A673 (cell line): ENCODE measurements at regions not wholly inside any gene's neighbourhood (a gene's known extent, or its start where the extent isn't known, plus 50 kb on each side); places are given as distances from the start of the nearest gene placed in this dataset.

ENCODE experiments used
- CTCF ChIP-seq: fragments of 300-800, 200-600 bp; sonication (generic); conservative IDR thresholded peaks from 2 replicates; pipeline ENCODE4 v1.5.1; 2017; ENCODE audit warnings: low read depth, mild to moderate bottlenecking, antibody characterized with exemption, low read length, moderate library complexity, mixed read lengths
- EZH2 ChIP-seq: fragments of 200-600 bp; sonication (generic); IDR thresholded peaks from 2 replicates; pipeline ENCODE4 v1.6.1; 2017; ENCODE audit warnings: borderline replicate concordance, low read depth, mild to moderate bottlenecking, mixed read lengths, antibody characterized with exemption, low read length; ENCODE audit not compliant: poor library complexity, severe bottlenecking

DNA sequence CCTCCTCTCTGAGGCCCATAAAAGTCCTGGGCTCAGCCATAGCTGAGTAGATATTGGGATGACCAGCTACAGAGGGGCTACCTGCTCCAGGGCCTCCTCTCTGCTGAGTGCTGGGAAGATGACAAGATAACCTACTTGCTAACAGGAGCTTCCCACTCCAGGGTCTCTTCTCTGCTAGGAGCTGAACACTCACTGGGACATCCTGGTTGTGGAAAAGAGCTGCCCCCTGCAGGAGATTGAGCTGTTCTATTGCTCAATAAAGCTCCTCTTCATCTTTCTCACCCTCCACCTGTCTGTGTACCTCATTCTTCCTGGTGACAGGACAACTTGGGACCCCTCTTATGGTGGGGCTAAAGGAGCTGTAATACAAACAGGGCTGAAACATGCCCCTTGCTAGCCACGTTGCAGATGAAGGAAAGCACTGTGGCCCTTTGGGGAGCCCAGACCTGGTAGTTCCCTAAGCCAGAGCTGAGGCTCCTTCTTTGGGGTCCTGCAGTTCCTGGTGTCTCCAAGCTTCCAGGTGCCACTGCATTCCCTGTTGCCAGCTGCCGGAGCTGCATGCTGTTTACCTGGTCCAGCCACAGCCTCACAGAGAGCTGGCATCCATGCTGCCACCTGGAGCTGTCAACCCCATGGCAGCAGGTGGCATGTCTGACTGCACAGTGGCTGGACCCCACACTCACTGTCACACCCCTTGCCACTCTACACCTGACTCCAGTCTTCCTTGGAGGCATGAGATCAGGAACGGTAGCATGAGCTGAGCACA, 598.5 kb upstream of the LMO3 start:
- no peak for TF ChIP-seq CTCF
- TF ChIP-seq EZH2 = no peak
